ENCODE measurements at regions not wholly inside any gene's neighbourhood (a gene's known extent, or its start where the extent isn't known, plus 50 kb on each side); places are given as distances from the start of the nearest gene placed in this dataset.
"Not testable (repeated sequence)": the region's sequence is repeated elsewhere in the genome, so short reads cannot be mapped to it uniquely, and the experiment has no call there.

DNA sequence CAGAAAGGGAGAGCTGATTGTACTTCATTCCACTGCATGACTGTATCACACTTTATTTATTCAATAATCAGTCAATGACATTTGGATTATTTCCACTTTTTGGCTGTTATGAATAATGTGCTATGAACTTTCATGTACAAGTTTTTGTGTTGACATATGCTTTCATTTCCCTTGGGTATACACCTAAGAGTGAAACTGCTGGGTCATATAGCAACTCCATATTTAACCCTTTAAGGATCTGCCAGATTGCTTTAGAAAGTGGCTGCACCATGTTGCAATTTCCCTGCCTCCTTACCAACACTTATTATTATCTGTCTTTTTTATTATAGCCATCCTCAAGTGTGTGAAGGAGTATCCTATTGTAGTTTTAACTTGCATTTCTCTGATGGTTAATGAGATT, 108.8 kb upstream of the KCNK1 start:
- no peak overlapping the region for H3K4me3 ChIP-seq
- intact Hi-C loops (cut with DNase I) = no loop called here
- H3K36me3 ChIP-seq = no peaks in the 10 kb centered on the region
- H3K27ac ChIP-seq = no peak overlapping the region
- DNase-seq (ENCODE audit: extremely low spot score in 2 of 2) = no peak
- TF ChIP-seq POLR2A (IDR thresholded peaks at IDR 0.05) (no peak), CTCF (IDR thresholded peaks at IDR 0.05) (no peak), POLR2AphosphoS5 (IDR thresholded peaks at IDR 0.05; ENCODE audit: insufficient read depth in 1 of 2, low read depth in 1 of 2) (no peak)
- no peaks in the 10 kb centered on the region for H3K4me1 ChIP-seq
- H3K9me3 ChIP-seq = no peaks in the 10 kb centered on the region
- H3K27me3 ChIP-seq = no peaks in the 10 kb centered on the region

DNA sequence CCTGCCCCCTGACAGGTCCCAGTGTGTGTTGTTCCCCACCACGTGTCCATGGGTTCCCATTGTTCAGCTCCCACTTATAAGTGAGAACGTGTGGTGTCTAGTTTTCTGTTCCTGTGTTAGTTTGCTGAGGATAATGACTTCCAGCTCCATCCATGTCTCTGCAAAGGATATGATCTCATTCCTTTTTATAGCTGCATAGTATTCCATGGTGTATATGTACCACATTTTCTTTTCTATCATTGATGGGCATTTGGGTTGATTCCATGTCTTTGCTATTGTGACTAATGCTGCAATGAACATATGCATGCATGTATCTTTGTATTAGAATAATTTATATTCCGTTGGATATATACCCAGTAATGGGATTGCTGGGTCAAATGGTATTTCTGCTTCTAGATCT, 108.0 kb upstream of the KCNK1 start:
- H3K9me3 ChIP-seq; DNase-seq (ENCODE audit: extremely low spot score in 2 of 2); intact Hi-C loops (cut with DNase I): not testable (repeated sequence)

DNA sequence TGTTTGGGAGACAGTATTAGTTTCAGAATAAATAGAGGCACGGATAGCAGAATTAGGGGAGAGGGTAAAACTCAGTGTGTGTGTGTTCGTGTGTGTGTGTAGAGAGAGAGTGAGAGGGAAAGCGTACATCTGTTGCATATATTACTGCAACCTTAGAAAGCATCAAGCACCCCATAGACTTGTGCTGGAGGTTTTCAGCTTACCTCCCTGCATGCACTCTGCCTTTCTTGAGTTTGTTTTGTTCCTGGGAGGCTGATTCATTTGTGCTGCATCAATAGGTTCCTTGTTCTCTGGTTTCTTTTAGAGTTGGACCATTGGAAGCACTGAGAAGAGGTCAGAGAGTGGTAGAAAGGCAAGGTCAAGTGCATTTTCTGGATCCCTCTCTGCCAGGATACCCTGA, 104.4 kb upstream of the KCNK1 start:
- intact Hi-C loops (cut with DNase I) = no loop called here
- no peak for DNase-seq (ENCODE audit: extremely low spot score in 2 of 2)
- TF ChIP-seq CTCF (IDR thresholded peaks at IDR 0.05) (no peak), POLR2A (IDR thresholded peaks at IDR 0.05) (no peak)

More for the DNA sequence above, 108.0 kb upstream of the KCNK1 start:
- H3K4me1 ChIP-seq, H3K27me3 ChIP-seq, H3K36me3 ChIP-seq, H3K4me3 ChIP-seq, H3K27ac ChIP-seq: not testable (repeated sequence)

GRCh38 chr1:233512538-233512937, 101.4 kb upstream of the KCNK1 start:
- Histone ChIP-seq H3K9me3 (no peaks in the 10 kb centered on the region), H3K4me3 (no peak overlapping the region), H3K36me3 (no peaks in the 10 kb centered on the region), H3K4me1 (no peaks in the 10 kb centered on the region), H3K27me3 (no peaks in the 10 kb centered on the region), H3K27ac (no peak overlapping the region)
- intact Hi-C loops (cut with DNase I) = no loop called here
- no peak for TF ChIP-seq CTCF (IDR thresholded peaks at IDR 0.05)
- TF ChIP-seq POLR2A (IDR thresholded peaks at IDR 0.05) = no peak
- no peak for TF ChIP-seq POLR2AphosphoS5 (IDR thresholded peaks at IDR 0.05; ENCODE audit: insufficient read depth in 1 of 2, low read depth in 1 of 2)
- no peak for DNase-seq (ENCODE audit: extremely low spot score in 2 of 2)

More for the DNA sequence above, 104.4 kb upstream of the KCNK1 start:
- no peaks in the 10 kb centered on the region for H3K9me3 ChIP-seq
- H3K4me3 ChIP-seq = no peak overlapping the region
- H3K4me1 ChIP-seq = no peaks in the 10 kb centered on the region
- no peaks in the 10 kb centered on the region for H3K27me3 ChIP-seq
- H3K27ac ChIP-seq = no peak overlapping the region
- no peaks in the 10 kb centered on the region for H3K36me3 ChIP-seq

GRCh38 chr1:233513431-233513830, 100.5 kb upstream of the KCNK1 start:
- intact Hi-C loops (cut with DNase I) = no loop called here
- TF ChIP-seq POLR2A (IDR thresholded peaks at IDR 0.05) = no peak
- TF ChIP-seq POLR2AphosphoS5 (IDR thresholded peaks at IDR 0.05; ENCODE audit: insufficient read depth in 1 of 2, low read depth in 1 of 2) = no peak
- Histone ChIP-seq H3K36me3 (no peaks in the 10 kb centered on the region), H3K27me3 (no peaks in the 10 kb centered on the region), H3K9me3 (no peaks in the 10 kb centered on the region), H3K27ac (no peak overlapping the region), H3K4me1 (no peaks in the 10 kb centered on the region), H3K4me3 (no peak overlapping the region)
- DNase-seq (ENCODE audit: extremely low spot score in 2 of 2) = no peak

GRCh38 chr1:233514946-233515391, 98.9 kb upstream of the KCNK1 start:
- Histone ChIP-seq H3K4me1 (no peaks in the 10 kb centered on the region), H3K36me3 (no peaks in the 10 kb centered on the region), H3K27me3 (no peaks in the 10 kb centered on the region), H3K9me3 (no peaks in the 10 kb centered on the region), H3K27ac (no peak overlapping the region), H3K4me3 (no peak overlapping the region)
- intact Hi-C loops (cut with DNase I) = no loop called here
- no peak for DNase-seq (ENCODE audit: extremely low spot score in 2 of 2)
- TF ChIP-seq POLR2AphosphoS5 (IDR thresholded peaks at IDR 0.05; ENCODE audit: insufficient read depth in 1 of 2, low read depth in 1 of 2) = no peak

GRCh38 chr1:233516732-233517131, 97.2 kb upstream of the KCNK1 start:
- TF ChIP-seq CTCF (IDR thresholded peaks at IDR 0.05) (no peak), POLR2AphosphoS5 (IDR thresholded peaks at IDR 0.05; ENCODE audit: insufficient read depth in 1 of 2, low read depth in 1 of 2) (no peak), POLR2A (IDR thresholded peaks at IDR 0.05) (no peak)
- H3K27me3 ChIP-seq = no peaks in the 10 kb centered on the region
- DNase-seq (ENCODE audit: extremely low spot score in 2 of 2) = no peak
- no peak overlapping the region for H3K27ac ChIP-seq
- no peaks in the 10 kb centered on the region for H3K9me3 ChIP-seq
- no peaks in the 10 kb centered on the region for H3K4me1 ChIP-seq
- intact Hi-C loops (cut with DNase I) = no loop called here
- H3K4me3 ChIP-seq = no peak overlapping the region
- no peaks in the 10 kb centered on the region for H3K36me3 ChIP-seq

Measured in vagina (tissue), 2 donors.